ENCODE measurements at regions not wholly inside any gene's neighbourhood (a gene's known extent, or its start where the extent isn't known, plus 50 kb on each side); places are given as distances from the start of the nearest gene placed in this dataset.

- BruUV-seq (replicated peaks): no TSS peak
- H3K4me1 ChIP-seq (replicated peaks; ENCODE audit: insufficient read depth): no peaks in the 10 kb centered on the region
- no peaks in the 10 kb centered on the region for H3K36me3 ChIP-seq (ENCODE audit: low read depth)
- intact Hi-C loops (cut with micrococcal nuclease; ENCODE audit: unreplicated experiment): no loop called here
- H3K79me2 ChIP-seq (ENCODE audit: low read depth): no peaks in the 10 kb centered on the region
- no peak for DNase-seq
- POLR2A ChIA-PET (ENCODE audit: unreplicated experiment): no interaction called here
- H3K9me3 ChIP-seq (ENCODE audit: insufficient read depth, low read depth): no peaks in the 10 kb centered on the region
- no peaks in the 10 kb centered on the region for H4K20me1 ChIP-seq (ENCODE audit: insufficient read depth)
- no peak overlapping the region for H3K4me2 ChIP-seq
- H3F3A ChIP-seq (ENCODE audit: insufficient read depth, low read depth): no peaks in the 10 kb centered on the region
- TF ChIP-seq EZH2 (IDR thresholded peaks at IDR 0.05; ENCODE audit: low read depth) (no peak), CTCF (conservative IDR thresholded peaks at IDR 0.05) (no peak)
- no peak overlapping the region for H3K4me3 ChIP-seq
- H3K27me3 ChIP-seq (ENCODE audit: insufficient read depth, low read depth): peaks cover 66% of the 10 kb centered on the region
- no peak overlapping the region for H2AFZ ChIP-seq
- no peaks in the 10 kb centered on the region for H3K9me2 ChIP-seq (ENCODE audit: insufficient read depth)
- CTCF ChIA-PET: interaction anchor here (0.6 kb wide), 1 partner anchor 52 kb away, joined by 3 read pairs; no protein-coding TSS in a partner anchor
- no peak overlapping the region for H3K27ac ChIP-seq
These were observed 131.4 kb upstream of the RAB4A start for GRCh38 chr1:229139331-229140118.

DNA sequence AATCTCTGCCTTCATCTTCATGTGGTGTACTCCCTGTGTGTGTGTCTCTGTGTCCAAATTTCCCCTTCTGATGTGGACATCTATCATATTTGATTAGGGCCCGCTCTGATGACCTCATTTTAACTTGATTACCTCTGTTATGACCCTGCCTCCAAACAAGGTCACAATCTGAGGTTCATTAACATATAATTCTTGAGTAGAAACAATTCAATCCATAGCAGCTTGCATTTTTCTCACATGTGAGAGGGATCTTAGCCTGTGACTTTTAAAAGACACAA, 130.9 kb upstream of the RAB4A start:
- H3K79me2 ChIP-seq (ENCODE audit: low read depth): no peaks in the 10 kb centered on the region
- H3K27me3 ChIP-seq (ENCODE audit: insufficient read depth, low read depth): peaks cover 71% of the 10 kb centered on the region
- TF ChIP-seq CTCF (conservative IDR thresholded peaks at IDR 0.05) (no peak), EZH2 (IDR thresholded peaks at IDR 0.05; ENCODE audit: low read depth) (no peak)
- no peak overlapping the region for H3K4me2 ChIP-seq
- ChIA-PET POLR2A (ENCODE audit: unreplicated experiment) (no interaction called here), CTCF (interaction anchor here (0.8 kb wide), 1 partner anchor 82 kb away, joined by 5 read pairs; no protein-coding TSS in a partner anchor)
- intact Hi-C loops (cut with micrococcal nuclease; ENCODE audit: unreplicated experiment): no loop called here
- H3K9me2 ChIP-seq (ENCODE audit: insufficient read depth): no peaks in the 10 kb centered on the region
- BruUV-seq (replicated peaks): no TSS peak
- no peaks in the 10 kb centered on the region for H3F3A ChIP-seq (ENCODE audit: insufficient read depth, low read depth)
- no peaks in the 10 kb centered on the region for H3K4me1 ChIP-seq (replicated peaks; ENCODE audit: insufficient read depth)
- H3K27ac ChIP-seq: no peak overlapping the region
- H4K20me1 ChIP-seq (ENCODE audit: insufficient read depth): no peaks in the 10 kb centered on the region
- H3K9me3 ChIP-seq (ENCODE audit: insufficient read depth, low read depth): no peaks in the 10 kb centered on the region
- no peak overlapping the region for H2AFZ ChIP-seq
- no peak overlapping the region for H3K4me3 ChIP-seq
- no peak for DNase-seq
- no peaks in the 10 kb centered on the region for H3K36me3 ChIP-seq (ENCODE audit: low read depth)

- ChIA-PET POLR2A (ENCODE audit: unreplicated experiment) (no interaction called here), CTCF (no interaction called here)
- BruUV-seq (replicated peaks): no TSS peak
- Histone ChIP-seq H3K79me2 (ENCODE audit: low read depth) (no peaks in the 10 kb centered on the region), H3K4me2 (no peak overlapping the region), H3K27ac (no peak overlapping the region), H3K4me1 (replicated peaks; ENCODE audit: insufficient read depth) (no peaks in the 10 kb centered on the region), H3K9me3 (ENCODE audit: insufficient read depth, low read depth) (no peaks in the 10 kb centered on the region), H2AFZ (no peak overlapping the region), H3K4me3 (no peak overlapping the region), H3F3A (ENCODE audit: insufficient read depth, low read depth) (no peaks in the 10 kb centered on the region), H3K9me2 (ENCODE audit: insufficient read depth) (no peaks in the 10 kb centered on the region), H3K27me3 (ENCODE audit: insufficient read depth, low read depth) (peaks cover 83% of the 10 kb centered on the region), H4K20me1 (ENCODE audit: insufficient read depth) (no peaks in the 10 kb centered on the region), H3K36me3 (ENCODE audit: low read depth) (no peaks in the 10 kb centered on the region)
- TF ChIP-seq EZH2 (IDR thresholded peaks at IDR 0.05; ENCODE audit: low read depth) (no peak), CTCF (conservative IDR thresholded peaks at IDR 0.05) (no peak)
- intact Hi-C loops (cut with micrococcal nuclease; ENCODE audit: unreplicated experiment): no loop called here
- no peak for DNase-seq
These were observed 129.6 kb upstream of the RAB4A start for GRCh38 chr1:229141271-229141670.

Data from PC-9 (cell line).